GM04504 (cell line): ENCODE measurements at regions not wholly inside any gene's neighbourhood (a gene's known extent, or its start where the extent isn't known, plus 50 kb on each side); places are given as distances from the start of the nearest gene placed in this dataset.
"Not testable (repeated sequence)": the region's sequence is repeated elsewhere in the genome, so short reads cannot be mapped to it uniquely, and the experiment has no call there.

Source experiments
- DNase-seq: peaks from one replicate; pipeline ENCODE4 v3.0.0-alpha.2; 2012; ENCODE audit warnings: low read depth

- not testable (repeated sequence) for DNase-seq
Observed at GRCh38 chr1:145482214-145482860, 56.9 kb upstream of the NBPF20 start.

GRCh38 chr1:145475962-145476361, 50.6 kb upstream of the NBPF20 start:
- not testable (repeated sequence) for DNase-seq

DNA sequence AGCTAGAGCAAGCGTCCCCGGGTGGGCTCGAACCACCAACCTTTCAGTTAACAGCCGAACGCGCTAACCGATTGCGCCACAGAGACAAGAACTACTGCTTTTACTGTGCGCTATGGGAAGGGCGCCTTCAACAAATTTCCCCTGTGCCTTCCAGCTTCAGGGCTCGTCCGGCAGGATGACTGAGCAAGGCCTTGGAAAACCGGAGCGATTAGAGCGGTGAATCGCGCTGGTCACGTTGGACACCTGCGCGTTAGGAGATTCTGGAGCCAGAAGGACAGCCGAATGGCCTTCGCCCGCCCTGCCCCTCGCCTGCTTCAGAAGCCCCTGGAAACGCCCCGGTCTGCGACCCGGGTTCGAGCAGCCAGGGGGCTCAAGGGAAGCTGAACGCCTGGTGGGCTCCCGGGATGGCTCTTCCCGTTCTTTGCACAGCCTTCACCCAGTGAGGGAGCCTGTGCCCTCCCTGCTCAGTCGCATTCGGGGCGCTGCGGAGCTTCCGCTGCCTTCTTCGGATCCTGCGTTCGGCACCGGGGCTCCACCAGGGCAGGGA, 50.0 kb upstream of the NBPF20 start:
- DNase-seq: not testable (repeated sequence)
